ENCODE measurements at regions not wholly inside any gene's neighbourhood (a gene's known extent, or its start where the extent isn't known, plus 50 kb on each side); places are given as distances from the start of the nearest gene placed in this dataset.
"Not testable (repeated sequence)": the region's sequence is repeated elsewhere in the genome, so short reads cannot be mapped to it uniquely, and the experiment has no call there.

DNA sequence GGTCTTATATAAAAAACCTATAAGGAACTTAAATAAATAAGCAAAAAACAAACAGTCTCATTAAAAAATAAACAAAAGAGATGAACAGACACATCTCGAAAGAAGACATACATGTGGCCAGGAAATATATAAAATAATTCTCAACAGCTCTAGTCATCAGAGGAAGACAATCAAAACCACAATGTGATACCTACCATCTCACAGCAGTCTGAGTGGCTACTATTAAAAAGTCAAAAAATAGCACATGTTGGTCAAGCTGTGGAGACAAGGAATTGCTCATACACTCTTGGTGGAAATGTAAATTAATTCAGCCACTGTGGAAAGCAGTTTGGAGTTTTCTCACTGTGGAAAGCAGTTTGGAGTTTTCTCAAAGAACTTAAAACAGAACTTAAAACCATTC is 100.3 kb upstream of the ADAMTS5 start:
- DNase-seq (ENCODE audit: low read depth in 1 of 2, low spot score in 1 of 2) = no peak

DNA sequence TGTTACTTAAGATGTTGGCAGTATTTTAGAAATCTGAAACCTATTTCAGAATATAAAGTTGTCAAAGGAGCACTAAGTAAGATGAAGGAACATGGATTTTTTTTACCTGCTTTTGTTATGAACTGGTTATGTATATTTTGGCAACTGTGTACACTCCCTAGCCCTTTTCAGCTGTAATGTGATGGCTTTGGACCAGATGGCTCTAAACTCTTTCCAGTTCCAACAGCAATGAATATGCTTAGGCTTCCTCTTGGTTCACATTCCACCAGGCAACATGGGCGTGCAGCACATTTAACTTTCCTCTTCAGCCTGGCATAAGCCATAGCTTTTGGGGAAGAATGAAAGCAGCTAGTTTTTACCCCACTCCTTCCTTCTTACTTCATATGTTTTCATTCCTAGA is 95.6 kb upstream of the ADAMTS5 start:
- DNase-seq (ENCODE audit: low read depth in 1 of 2, low spot score in 1 of 2) = no peak

DNA sequence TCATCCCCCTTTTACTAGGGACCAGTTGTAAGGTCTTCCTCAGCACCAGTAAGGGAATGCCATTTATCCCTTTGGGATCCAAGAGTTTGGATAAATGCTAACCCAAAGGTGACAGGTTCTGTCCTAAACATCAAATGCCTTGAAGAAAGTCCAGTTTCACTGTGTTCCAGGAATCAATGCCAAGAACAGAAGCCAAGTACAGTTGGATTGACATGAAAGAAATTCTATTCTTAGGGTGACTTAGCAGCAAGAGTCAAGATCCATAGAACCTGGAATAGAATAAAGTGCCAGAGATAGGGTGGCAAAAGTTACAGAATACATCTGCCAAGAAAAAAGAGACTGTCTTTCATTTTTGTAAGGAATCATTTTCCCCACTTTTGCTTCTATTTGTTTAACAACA is 94.9 kb upstream of the ADAMTS5 start:
- DNase-seq (ENCODE audit: low read depth in 1 of 2, low spot score in 1 of 2) = no peak

DNA sequence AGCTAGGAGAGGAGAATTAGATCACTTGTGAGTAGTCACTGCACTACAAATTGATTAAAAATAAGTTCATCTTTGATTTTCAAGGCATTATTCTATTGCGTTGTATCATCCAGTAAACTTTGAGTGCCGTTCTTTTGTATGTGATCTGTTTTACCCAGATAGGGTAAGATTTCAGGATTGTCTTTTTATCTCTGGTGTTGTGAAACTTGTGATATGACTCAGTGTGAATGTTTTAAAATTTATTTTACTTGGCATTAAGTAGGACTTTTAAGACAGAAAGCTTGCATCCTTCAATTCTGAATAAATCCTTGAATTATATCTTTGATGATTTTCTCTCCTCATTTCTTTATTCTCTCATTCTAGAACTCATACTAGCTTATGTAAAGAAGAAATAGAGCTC is 93.3 kb upstream of the ADAMTS5 start:
- no peak for DNase-seq (ENCODE audit: low read depth in 1 of 2, low spot score in 1 of 2)

DNA sequence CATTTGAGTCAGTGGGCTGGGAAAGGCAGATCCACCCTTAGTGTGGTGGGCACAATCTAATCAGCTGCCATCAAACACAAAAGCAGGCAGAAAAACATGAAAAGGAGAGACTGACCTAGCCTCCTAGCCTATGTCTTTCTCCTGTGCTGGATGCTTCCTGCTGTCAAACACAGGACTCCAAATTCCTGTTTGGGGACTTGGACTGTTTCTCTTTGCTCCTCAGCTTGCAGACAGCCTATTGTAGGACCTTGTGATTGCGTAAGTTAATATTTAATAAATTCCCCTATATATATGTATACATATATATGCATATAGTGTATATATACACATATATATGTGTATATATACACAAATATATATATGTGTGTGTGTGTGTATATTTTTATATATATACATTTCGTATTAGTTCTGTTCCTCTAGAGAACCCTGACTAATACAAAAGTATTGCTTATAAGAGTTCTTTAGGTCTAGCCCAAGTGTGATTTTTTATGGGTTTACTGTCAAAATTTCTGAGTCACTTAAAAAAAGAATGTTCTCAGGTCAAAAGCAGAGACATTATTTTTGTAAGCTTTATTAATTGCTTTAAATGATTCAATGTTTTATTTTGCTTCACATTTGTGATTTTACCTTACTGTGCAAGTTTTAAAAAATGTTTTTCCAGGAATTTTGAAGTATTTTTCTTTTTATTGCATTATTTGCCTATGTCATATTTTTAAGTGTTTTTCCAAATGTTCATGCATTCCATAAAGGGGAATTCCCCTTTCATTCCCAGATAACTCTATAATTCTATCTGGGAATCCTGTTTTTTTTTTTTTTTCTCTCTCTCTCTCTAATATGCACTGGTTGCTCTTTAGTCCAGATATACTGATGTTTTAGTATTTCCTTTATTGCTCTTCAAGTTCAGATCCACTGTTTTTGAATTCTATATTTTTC is 92.1 kb upstream of the ADAMTS5 start:
- DNase-seq (ENCODE audit: low read depth in 1 of 2, low spot score in 1 of 2) = no peak

DNA sequence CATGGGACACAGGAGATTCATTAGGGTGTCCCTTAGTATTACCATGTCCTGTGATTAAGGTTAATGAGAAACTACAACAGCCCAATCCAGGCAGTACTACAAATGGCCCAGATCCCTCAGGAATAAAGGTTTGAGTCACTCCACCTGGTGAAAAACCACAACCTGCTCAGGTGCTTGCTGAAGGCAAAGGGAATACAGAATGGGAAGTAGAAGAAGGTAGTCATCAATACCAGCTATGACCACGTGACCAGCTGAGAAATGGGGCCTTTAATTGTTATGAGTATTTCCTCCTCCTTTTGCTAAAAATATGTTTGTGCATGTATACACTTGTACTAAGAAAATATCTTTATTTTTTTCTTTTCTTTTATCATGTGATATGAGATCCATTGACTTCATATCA is 91.1 kb upstream of the ADAMTS5 start:
- DNase-seq (ENCODE audit: low read depth in 1 of 2, low spot score in 1 of 2) = no peak

DNA sequence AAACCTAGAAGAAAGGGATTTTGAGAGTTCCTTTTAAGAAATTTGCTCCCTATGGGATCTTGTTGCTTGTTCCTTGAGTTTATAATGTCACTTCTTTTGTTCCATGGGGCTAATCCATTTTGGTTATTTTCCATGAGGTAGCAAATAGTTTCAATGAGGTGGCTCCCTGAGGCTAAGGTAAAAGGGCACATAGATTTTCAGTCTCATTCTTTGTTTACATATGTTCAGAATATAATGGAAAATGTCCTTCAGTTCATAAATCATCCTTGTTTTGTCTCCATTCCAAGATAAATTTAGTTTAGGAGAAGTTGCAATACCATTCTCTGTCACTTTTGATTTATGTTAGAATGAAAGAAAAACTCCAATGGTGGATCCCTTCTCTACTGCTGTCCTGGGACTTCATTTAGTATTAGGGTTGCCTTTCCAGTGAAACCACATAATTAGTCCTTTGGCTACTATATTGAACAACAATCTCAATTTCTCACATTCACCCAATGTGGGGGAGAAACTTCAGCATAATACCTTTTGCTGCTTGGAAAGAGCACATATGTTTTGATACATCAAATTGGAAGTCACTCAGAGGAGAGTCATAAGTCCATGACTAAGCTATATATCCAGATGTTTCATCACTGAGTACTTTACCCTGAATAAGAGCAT is 80.9 kb upstream of the ADAMTS5 start:
- no peak for DNase-seq (ENCODE audit: low read depth in 1 of 2, low spot score in 1 of 2)

DNA sequence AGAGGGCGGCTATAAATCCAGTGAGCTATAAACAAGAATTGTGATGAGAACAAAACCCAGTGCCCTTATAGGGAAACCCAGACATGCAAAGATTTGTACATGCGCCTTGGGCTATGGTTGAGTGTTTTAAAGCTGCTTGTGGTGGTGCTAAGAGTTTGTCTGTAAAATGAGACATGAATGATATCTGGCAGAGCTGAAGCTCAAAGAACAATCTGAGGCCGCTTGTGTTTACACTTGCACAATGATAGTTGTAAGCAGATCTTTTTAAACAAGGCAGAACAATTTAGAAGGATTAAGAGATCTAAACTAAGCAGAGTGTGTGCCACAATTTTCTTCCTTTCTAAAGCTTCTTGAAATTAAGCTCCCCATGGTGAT is 80.4 kb upstream of the ADAMTS5 start:
- DNase-seq (ENCODE audit: low read depth in 1 of 2, low spot score in 1 of 2) = no peak

DNA sequence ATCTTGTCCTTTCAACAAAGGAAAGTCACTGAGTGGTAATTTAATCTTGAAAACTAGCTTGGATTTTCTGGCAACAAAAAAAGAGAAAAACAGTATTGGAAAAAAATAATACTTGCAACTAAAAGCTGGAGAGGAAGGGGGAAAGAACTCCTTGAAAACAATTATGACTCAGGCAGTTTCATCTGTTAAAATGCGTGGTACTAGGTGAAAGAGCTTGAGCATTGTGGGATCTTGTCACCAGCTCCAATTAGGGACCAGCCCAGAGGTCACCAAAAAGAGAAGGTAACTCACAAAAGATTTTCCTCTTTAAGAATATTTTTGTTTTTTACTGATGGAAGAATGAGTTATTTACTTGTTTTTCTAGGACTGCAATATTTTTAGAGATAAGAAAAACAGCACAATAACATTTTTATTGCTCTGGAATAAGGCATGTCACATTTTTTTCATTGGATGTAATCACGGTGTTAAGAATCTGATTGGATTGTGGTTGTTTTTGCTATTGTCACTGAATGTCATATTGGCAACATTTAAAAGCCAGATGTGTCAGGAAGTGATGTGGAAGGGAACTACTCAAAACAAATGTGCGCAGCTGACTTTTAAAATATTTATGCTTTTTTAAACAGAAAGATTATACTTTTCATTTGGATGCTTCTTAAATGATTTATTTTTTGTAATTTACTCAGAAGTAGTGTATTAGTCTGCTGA is 78.5 kb upstream of the ADAMTS5 start:
- no peak for DNase-seq (ENCODE audit: low read depth in 1 of 2, low spot score in 1 of 2)

DNA sequence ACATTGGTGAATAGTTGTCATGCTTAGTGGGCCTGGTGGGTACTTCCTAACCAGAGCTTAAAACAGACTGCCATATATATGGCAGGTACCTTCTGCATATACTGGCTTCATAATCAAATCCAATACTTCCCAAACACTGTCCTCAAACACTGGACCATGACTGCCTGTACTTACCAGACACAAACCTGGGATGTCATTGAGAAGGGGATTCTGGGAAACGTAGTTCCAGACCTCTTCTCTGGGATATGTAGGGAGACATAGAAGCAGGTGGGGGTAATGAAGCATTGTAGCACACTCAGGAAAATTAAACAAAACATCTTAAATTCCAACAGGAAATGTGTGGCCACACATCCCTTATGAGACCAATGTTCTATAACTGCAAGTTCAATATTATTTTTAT is 76.5 kb upstream of the ADAMTS5 start:
- DNase-seq (ENCODE audit: low read depth in 1 of 2, low spot score in 1 of 2) = no peak

DNA sequence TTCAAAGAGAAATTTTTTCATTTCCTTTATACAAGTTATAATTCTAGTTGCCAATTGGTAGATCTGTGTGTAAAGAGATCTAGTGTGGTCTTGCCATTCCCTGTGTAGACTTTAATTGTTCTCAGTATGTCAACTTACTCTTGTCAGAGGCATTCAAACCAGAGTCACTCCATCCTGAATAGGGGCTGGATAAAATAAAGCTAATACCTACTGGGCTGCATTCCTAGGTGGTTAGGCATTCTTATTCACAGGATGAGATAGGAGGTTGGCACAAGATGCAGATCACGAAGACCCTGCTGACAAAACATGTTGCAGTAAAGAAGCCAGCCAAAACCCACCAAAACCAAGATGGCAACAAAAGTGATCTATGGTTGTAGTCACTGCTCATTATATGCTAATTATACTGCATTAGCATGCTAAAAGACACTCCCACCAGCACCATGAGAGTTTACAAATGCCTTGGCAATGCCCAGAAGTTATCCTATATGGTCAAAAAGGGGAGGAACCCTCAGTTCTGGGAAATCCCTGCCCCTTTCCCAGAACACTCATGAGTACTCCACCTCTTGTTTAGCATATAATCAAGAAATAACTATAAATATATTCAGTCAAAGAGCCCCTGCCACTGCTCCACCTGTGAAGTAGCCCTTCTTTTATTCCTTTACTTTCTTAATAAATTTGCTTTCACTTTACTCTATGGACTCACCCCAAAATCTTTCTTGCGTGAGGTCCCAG is 74.0 kb upstream of the ADAMTS5 start:
- DNase-seq (ENCODE audit: low read depth in 1 of 2, low spot score in 1 of 2) = no peak

DNA sequence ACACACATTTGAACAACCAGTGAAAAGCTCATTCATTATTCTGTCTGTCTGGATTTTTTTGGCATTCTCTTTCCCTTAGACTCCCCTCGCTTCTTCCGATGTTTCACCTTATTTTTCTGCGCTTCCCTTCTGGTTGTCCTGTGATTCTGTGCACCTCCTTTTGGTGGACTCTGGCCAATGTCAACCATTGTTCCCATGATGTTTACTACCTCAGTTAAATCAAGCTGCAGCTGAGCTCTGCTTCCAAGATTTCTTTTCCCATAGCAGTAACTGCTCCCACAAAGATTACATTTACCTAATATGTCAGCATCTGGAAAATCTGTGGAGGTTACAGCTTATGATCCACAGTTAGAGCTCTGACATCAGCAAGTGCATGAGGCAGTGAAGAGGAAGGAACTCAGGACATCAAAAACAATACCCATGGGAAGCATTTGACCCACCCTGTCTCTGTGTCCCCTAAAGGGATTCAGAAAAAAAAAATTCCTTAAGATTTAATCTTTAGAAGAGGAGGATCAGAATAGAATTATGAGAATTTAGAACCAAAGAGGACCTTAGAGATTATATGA is 69.9 kb upstream of the ADAMTS5 start:
- DNase-seq (ENCODE audit: low read depth in 1 of 2, low spot score in 1 of 2) = no peak

DNA sequence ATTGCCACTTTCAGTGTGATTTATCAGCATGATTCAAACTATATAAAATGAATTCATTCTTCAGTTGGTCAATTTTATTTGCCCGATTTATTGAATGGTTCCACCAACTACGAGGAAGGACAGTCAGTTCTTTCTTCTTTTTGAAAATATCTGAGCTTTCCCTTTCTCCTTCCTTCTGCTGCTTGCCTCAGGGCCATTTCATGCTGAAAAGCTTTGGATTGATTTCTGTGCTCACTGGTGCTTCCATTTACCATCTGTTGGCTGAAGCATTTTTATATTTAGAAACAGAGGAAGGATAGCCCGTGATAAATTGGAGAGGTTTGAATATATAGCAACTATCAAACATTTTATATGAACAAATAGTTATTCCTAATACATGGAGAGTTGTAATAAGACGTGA is 68.9 kb upstream of the ADAMTS5 start:
- DNase-seq (ENCODE audit: low read depth in 1 of 2, low spot score in 1 of 2) = no peak

DNA sequence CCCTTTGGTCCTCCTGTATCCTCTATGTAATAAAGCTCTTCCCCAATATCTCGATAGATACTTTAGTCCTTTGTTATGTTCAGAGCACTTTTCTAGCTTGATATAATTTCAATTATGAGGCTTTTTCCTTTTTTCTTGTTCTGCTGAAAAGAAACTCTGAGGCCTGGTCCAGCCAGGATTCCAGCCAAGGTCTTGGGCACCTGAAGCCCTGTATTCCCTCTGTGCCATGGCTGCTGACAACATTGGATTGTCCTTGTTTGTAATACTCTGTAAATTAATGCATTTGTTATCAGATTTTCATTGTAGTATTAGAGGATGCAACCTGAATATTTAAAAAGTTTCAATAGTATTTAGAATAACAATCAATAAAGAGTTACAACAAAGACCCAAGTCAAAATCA is 67.9 kb upstream of the ADAMTS5 start:
- DNase-seq (ENCODE audit: low read depth in 1 of 2, low spot score in 1 of 2) = no peak

DNA sequence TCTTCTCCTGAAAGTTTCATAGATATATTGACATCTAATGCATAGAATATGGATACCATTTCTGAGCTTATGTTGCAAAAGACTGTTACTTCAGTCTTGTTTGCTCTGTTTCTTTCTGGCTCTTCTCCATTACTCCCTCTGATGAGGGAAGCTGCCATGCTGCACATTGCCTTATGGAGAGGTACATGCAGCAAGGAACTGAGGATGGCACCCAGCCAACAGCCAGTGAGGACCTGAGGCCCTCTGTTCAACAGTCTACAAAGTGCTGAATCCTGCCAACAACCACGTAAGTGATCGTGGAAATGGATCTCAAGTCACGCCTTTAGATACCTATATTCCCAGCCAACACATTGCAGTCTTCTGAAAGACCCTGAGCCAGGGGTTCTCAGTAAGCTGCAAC is 66.6 kb upstream of the ADAMTS5 start:
- DNase-seq (ENCODE audit: low read depth in 1 of 2, low spot score in 1 of 2) = no peak

DNA sequence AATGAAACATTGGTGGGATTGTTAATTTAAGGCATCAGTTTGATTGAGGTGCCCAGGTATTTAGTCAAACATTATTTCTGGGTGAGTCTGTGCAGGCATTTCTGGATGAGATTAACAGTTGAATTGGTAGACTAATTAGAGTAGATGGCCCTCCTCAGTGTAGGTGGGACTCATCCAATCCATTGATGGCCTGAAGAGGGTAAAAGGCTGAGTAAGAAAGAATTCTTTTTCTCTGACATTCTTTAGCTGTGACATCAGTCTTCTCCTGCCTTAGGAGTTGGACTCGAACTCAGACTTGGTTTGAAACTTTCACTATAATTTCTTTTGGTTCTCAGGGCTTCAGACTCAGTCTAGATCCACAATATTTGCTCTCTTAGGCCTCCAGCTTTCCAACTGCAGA is 59.6 kb upstream of the ADAMTS5 start:
- no peak for DNase-seq (ENCODE audit: low read depth in 1 of 2, low spot score in 1 of 2)

DNA sequence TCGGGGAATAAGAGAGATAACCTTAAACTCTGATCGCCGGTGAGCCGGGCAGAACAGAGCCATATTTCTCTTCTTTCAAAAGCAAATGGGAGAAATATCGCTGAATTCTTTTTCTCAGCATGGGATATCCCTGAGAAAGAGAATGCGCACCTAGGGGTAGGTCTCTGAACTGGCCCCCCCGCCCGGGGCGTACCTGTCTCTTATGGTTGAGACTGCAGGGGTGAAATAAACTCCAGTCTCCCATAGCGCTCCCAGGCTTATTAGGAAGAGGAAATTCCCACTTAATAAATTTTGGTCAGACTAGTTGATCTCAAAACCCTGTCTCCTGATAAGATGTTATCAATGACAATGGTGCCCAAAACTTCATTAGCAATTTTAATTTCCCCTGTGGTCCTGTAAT is 58.8 kb upstream of the ADAMTS5 start:
- DNase-seq (ENCODE audit: low read depth in 1 of 2, low spot score in 1 of 2) = not testable (repeated sequence)

DNA sequence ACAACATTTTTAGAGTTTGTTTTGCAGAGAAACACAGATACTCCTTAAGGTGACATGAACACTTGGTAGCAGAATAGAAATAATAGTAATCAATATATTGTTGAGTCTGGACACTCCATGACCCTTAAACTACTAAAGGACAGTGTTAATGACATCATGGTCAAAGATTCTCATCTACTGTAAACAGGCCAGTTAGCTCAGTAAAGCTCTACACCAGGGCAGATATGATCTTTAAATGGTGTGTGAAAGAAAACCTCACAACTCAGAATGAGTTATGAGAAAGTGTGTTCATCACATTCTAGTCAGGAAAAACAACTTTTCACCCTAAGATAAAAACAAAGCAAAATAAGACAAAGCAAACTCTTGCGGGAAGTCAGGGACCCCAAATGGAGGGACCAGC is 58.1 kb upstream of the ADAMTS5 start:
- no peak for DNase-seq (ENCODE audit: low read depth in 1 of 2, low spot score in 1 of 2)

DNA sequence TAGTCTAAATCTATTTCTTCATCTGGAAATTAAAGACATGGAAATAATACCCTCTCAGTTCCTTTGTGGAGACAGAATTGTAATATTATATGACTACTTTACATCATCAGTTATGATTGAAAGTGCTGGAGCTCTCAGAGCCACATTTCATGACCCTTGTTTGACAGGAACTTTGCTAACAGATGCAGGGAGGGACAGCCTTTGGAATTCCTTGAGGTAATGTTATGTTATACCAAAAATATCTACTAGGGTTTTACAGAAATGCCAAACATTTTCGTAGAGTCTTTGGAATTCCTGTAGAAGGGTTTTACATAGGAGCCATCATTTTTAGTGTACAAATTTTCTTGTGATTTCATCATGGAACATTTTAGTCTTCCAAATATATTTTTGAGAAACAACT is 57.4 kb upstream of the ADAMTS5 start:
- no peak for DNase-seq (ENCODE audit: low read depth in 1 of 2, low spot score in 1 of 2)

DNA sequence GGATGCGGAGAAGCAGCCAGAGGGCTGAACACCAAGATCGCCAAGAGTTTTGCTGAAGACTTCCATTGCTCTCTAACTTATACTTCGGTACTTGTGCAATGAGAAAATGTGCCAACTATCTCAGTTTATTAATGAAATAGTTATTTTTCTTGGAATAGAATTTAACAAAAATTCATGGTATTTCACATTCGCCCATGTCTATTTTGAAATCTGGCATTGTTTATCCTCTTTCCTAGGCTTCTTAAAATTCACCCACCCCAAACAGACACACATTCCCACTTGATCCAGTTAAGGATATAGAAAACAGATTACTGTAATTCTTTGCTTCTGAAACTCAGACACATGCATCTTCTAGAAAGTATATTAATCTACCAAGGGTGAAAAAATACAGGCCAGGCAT is 56.3 kb upstream of the ADAMTS5 start:
- no peak for DNase-seq (ENCODE audit: low read depth in 1 of 2, low spot score in 1 of 2)

DNA sequence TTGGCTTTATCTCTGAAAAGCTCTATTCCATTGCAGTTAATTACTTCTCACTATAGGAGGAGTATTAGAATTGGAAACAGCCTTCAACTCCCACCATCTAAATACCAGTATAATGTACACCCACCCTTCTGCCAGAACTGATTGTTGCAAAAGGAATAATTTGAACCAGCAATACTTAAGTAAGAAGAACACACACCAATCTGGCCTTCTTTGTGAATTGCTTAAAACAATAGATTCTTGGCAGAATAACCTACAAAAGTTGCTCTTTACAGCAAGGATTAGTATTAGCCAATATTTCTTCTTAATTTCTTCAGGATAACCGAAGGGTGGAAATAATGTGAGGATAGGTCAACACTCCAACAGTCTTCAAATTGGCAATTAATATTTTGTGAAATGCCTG is 54.9 kb upstream of the ADAMTS5 start:
- no peak for DNase-seq (ENCODE audit: low read depth in 1 of 2, low spot score in 1 of 2)
